Transverse colon (tissue), 4 donors: ENCODE measurements at regions not wholly inside any gene's neighbourhood (a gene's known extent, or its start where the extent isn't known, plus 50 kb on each side); places are given as distances from the start of the nearest gene placed in this dataset.

Experiments used
- CTCF ChIP-seq, 5 experiments: fragments of 200-600 bp in 3 of 5; fragments of 450-650 bp in 2 of 5; sonication (generic) in 3 of 5; IDR thresholded peaks; 1 replicate in 2 of 5; 2 replicates in 3 of 5; pipeline ENCODE4 v1.5.1; 2016 to 2017; ENCODE audit warnings: antibody characterized with exemption in 5 of 5, inconsistent platforms in 3 of 5, mild to moderate bottlenecking in 2 of 5, moderate library complexity in 1 of 5
- POLR2A ChIP-seq: fragments of 450-650 bp; IDR thresholded peaks from one replicate; pipeline ENCODE4 v1.6.1; 2016; ENCODE audit warnings: antibody characterized with exemption, mild to moderate bottlenecking, moderate library complexity
- POLR2AphosphoS5 ChIP-seq, 3 donors: sonication (generic); formaldehyde crosslinking; IDR thresholded peaks; one replicate each; pipeline ENCODE4 v1.6.1; 2016; ENCODE audit warnings: antibody characterized with exemption in 3 of 3

GRCh38 chr2:56739413-56739812, 555.6 kb downstream of the CCDC85A start:
- no peak for TF ChIP-seq POLR2AphosphoS5 (IDR thresholded peaks at IDR 0.05)
- TF ChIP-seq CTCF (IDR thresholded peaks at IDR 0.05) = no peak
- TF ChIP-seq POLR2A = no peak
